HepG2 (cell line): ENCODE measurements at regions not wholly inside any gene's neighbourhood (a gene's known extent, or its start where the extent isn't known, plus 50 kb on each side); places are given as distances from the start of the nearest gene placed in this dataset.

Source experiments
- ATAC-seq: fragments of 200-7000 bp; cut with Tn5 transposase; 3 replicates; pipeline ENCODE4 v1.9.1; 2020; ENCODE audit warnings: mild to moderate bottlenecking, moderate library complexity
- BruUV-seq: library from RNA; stranded (reverse); fragments of 400-500 nt; replicated peaks from 2 replicates; lab custom pipeline; 2021; lab: Mats Ljungman, UMichigan
- CTCF ChIA-PET: fragments of 300-600 bp; formaldehyde crosslinking; extraction: SDS; loops from one replicate; lab custom pipeline; 2021; ENCODE audit warnings: low total read pairs, inconsistent platforms, low intra/inter-chr PET ratio; lab: Yijun Ruan, JAX
- POLR2A ChIA-PET: fragments of 350-600 bp; sonication (Branson Sonifier 250); formaldehyde crosslinking; loops from one replicate; lab custom pipeline; 2020; ENCODE audit warnings: antibody characterized with exemption, inconsistent platforms; lab: Yijun Ruan, JAX
- DNase-seq: peaks from one replicate; pipeline ENCODE4 v3.0.0-alpha.2; 2015; ENCODE audit warnings: low spot score
- FAIRE-seq: peaks from 3 replicates; lab custom pipeline; 2011; peaks lifted over from hg19 to GRCh38; lab: Jason Lieb, UNC
- H2AFZ ChIP-seq: one replicate; pipeline ENCODE4 v1.6.1; 2011; ENCODE audit warnings: low read length, inconsistent platforms
- H3K27ac ChIP-seq: fragments of 300-600 bp; 3 replicates; pipeline ENCODE4 v1.8.0; 2011; ENCODE audit warnings: mixed run types, mild to moderate bottlenecking, mixed read lengths, low read length, inconsistent platforms; ENCODE audit not compliant: insufficient read depth; ENCODE audit errors: extremely low read length
- H3K27me3 ChIP-seq, 2 experiments: fragments of 200-600 bp in 1 of 2; 2 replicates in 1 of 2; 3 replicates in 1 of 2; pipeline versions ENCODE4 v1.6.0 to v1.8.0; 2011; ENCODE audit warnings: low read length in 2 of 2, mild to moderate bottlenecking in 2 of 2, moderate library complexity in 2 of 2, inconsistent platforms in 1 of 2; ENCODE audit not compliant: insufficient read depth in 2 of 2, control insufficient read depth in 1 of 2
- H3K36me3 ChIP-seq, 2 experiments: fragments of 200-600 bp in 1 of 2; replicated peaks in 1 of 2; 2 replicates in 1 of 2; 3 replicates in 1 of 2; pipeline versions ENCODE4 v1.5.1 to v1.8.0; 2011; ENCODE audit warnings: low read length in 2 of 2, inconsistent platforms in 1 of 2; ENCODE audit not compliant: insufficient read depth in 2 of 2, control insufficient read depth in 1 of 2
- H3K4me1 ChIP-seq: 2 replicates; pipeline ENCODE4 v1.5.1; 2012; ENCODE audit warnings: low read length, inconsistent platforms; ENCODE audit not compliant: insufficient read depth
- H3K4me2 ChIP-seq: 2 replicates; pipeline ENCODE4 v1.6.0; 2011; ENCODE audit warnings: low read depth, low read length, inconsistent platforms
- H3K4me3 ChIP-seq, 3 experiments: fragments of 200-600 bp in 1 of 3; sonication (generic), shearing (Covaris generic) in 1 of 3; replicated peaks in 1 of 3; 2 replicates each; pipeline ENCODE4 v1.5.1; 2011 to 2016; ENCODE audit warnings: low read length in 3 of 3, inconsistent platforms in 2 of 3, low read depth in 2 of 3, mild to moderate bottlenecking in 2 of 3, control low read depth in 1 of 3, mixed read lengths in 1 of 3; ENCODE audit not compliant: insufficient read depth in 1 of 3
- H3K79me2 ChIP-seq: one replicate; pipeline ENCODE4 v1.6.1; 2011; ENCODE audit warnings: low read length, inconsistent platforms; ENCODE audit not compliant: insufficient read depth
- H3K9ac ChIP-seq: 2 replicates; pipeline ENCODE4 v1.6.0; 2011; ENCODE audit warnings: mild to moderate bottlenecking, low read depth, low read length, inconsistent platforms; ENCODE audit not compliant: insufficient read depth
- H3K9me3 ChIP-seq: 2 replicates; pipeline ENCODE4 v1.5.1; 2012; ENCODE audit warnings: mild to moderate bottlenecking, low read length
- H4K20me1 ChIP-seq: 2 replicates; pipeline ENCODE4 v1.6.0; 2011; ENCODE audit warnings: inconsistent platforms, mild to moderate bottlenecking, low read length, moderate library complexity; ENCODE audit not compliant: insufficient read depth
- SNAI1 ChIP-seq: sonication (generic); formaldehyde crosslinking; IDR thresholded peaks from 2 replicates; pipeline ENCODE4 v1.5.0; 2020; ENCODE audit warnings: mild to moderate bottlenecking, missing genetic modification reagents, borderline replicate concordance
- SP140L ChIP-seq: sonication (generic); formaldehyde crosslinking; IDR thresholded peaks from 2 replicates; pipeline ENCODE4 v1.4.0; 2020; ENCODE audit warnings: missing genetic modification reagents, borderline replicate concordance
- ZBTB3 ChIP-seq: sonication (generic); formaldehyde crosslinking; IDR thresholded peaks from 2 replicates; pipeline ENCODE4 v1.4.0; 2020; ENCODE audit warnings: low read depth, mild to moderate bottlenecking, moderate library complexity, missing genetic modification reagents, borderline replicate concordance
- ZFP90 ChIP-seq: sonication (generic); formaldehyde crosslinking; IDR thresholded peaks from 2 replicates; pipeline ENCODE4 v1.8.0; 2022; ENCODE audit warnings: missing genetic modification reagents, mild to moderate bottlenecking, inconsistent platforms, borderline replicate concordance
- ZNF709 ChIP-seq: sonication (generic); formaldehyde crosslinking; IDR thresholded peaks from 2 replicates; pipeline ENCODE4 v1.5.0; 2020; ENCODE audit warnings: mild to moderate bottlenecking, missing genetic modification reagents
- WGBS: methylation state at CpG from one replicate; pipeline ENCODE4 v1.1.6; 2017; ENCODE audit warnings: low lambda C conversion rate; 5-methylcytosine and 5-hydroxymethylcytosine counted together
- in situ Hi-C: cut with HindIII; loops from 2 replicates; pipeline ENCODE4 v1.10.0; 2017; ENCODE audit warnings: low pct_unique_long_range_greater_than_20kb; ENCODE audit not compliant: extremely low pct_ligation_motif_present
- intact Hi-C: fragments of 100-400 bp; cut with micrococcal nuclease; formaldehyde crosslinking; loops from one replicate; pipeline ENCODE4 v1.10.0; 2022; ENCODE audit not compliant: unreplicated experiment
- TF ChIP-seq, protein P1 (sequence below): sonication (generic); formaldehyde crosslinking; IDR thresholded peaks from 2 replicates; pipeline ENCODE4 v1.4.0; 2020; ENCODE audit warnings: missing genetic modification reagents
- TF ChIP-seq, protein P2 (sequence below): IDR thresholded peaks from 2 replicates; pipeline ENCODE4 v1.6.1; 2016; ENCODE audit warnings: control low read depth
- TF ChIP-seq, protein P3 (sequence below): sonication (generic); formaldehyde crosslinking; conservative IDR thresholded peaks from 2 replicates; pipeline ENCODE4 v1.5.0; 2020; ENCODE audit warnings: missing genetic modification reagents

DNA sequence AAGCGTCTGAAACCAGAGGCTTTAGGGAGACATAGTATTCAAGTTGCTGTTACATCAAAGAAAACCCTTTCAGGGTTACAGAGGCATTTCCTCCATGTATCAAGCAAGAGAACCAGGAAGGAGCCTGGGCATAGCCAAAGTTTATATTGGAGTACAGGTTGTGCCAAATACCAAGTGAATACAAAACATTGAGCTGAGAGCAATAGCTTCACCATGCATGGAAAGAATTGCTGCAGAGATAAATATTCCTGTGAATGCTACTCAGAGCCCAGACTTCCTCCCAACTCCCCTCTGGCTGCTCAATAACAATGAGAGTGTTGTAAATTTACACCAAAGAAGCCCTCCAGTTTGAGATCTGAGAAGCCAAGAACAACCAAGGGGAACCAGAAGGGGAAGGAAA lies 618.9 kb downstream of the DHX35 start:
- Histone ChIP-seq H3K36me3 (no peaks in the 10 kb centered on the region), H3K4me2 (no peak overlapping the region), H3K9me3 (peaks cover 73% of the 10 kb centered on the region), H3K27me3 (no peaks in the 10 kb centered on the region), H3K79me2 (no peaks in the 10 kb centered on the region), H2AFZ (no peak overlapping the region), H3K9ac (no peak overlapping the region), H3K4me1 (no peaks in the 10 kb centered on the region), H3K4me3 (no peak overlapping the region), H3K27ac (no peak overlapping the region), H4K20me1 (no peaks in the 10 kb centered on the region)
- no peak for FAIRE-seq
- intact Hi-C loops = no loop called here
- no TSS peak for BruUV-seq
- in situ Hi-C loops = no loop called here
- ATAC-seq = no peak
- no peak for DNase-seq
- ChIA-PET POLR2A (no interaction called here), CTCF (no interaction called here)
- 0% methylated on average over 1 of the region's 1 CpG for WGBS
- TF ChIP-seq, protein P1, sequence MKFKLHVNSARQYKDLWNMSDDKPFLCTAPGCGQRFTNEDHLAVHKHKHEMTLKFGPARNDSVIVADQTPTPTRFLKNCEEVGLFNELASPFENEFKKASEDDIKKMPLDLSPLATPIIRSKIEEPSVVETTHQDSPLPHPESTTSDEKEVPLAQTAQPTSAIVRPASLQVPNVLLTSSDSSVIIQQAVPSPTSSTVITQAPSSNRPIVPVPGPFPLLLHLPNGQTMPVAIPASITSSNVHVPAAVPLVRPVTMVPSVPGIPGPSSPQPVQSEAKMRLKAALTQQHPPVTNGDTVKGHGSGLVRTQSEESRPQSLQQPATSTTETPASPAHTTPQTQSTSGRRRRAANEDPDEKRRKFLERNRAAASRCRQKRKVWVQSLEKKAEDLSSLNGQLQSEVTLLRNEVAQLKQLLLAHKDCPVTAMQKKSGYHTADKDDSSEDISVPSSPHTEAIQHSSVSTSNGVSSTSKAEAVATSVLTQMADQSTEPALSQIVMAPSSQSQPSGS (CRISPR knock-in tag) = no peak
- no peak for TF ChIP-seq SP140L
- TF ChIP-seq, protein P2, sequence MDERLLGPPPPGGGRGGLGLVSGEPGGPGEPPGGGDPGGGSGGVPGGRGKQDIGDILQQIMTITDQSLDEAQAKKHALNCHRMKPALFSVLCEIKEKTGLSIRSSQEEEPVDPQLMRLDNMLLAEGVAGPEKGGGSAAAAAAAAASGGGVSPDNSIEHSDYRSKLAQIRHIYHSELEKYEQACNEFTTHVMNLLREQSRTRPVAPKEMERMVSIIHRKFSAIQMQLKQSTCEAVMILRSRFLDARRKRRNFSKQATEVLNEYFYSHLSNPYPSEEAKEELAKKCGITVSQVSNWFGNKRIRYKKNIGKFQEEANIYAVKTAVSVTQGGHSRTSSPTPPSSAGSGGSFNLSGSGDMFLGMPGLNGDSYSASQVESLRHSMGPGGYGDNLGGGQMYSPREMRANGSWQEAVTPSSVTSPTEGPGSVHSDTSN (CRISPR knock-in tag) = no peak
- no peak for TF ChIP-seq ZFP90 (CRISPR knock-in tag)
- TF ChIP-seq SNAI1 (CRISPR knock-in tag) = no peak
- TF ChIP-seq, protein P3, sequence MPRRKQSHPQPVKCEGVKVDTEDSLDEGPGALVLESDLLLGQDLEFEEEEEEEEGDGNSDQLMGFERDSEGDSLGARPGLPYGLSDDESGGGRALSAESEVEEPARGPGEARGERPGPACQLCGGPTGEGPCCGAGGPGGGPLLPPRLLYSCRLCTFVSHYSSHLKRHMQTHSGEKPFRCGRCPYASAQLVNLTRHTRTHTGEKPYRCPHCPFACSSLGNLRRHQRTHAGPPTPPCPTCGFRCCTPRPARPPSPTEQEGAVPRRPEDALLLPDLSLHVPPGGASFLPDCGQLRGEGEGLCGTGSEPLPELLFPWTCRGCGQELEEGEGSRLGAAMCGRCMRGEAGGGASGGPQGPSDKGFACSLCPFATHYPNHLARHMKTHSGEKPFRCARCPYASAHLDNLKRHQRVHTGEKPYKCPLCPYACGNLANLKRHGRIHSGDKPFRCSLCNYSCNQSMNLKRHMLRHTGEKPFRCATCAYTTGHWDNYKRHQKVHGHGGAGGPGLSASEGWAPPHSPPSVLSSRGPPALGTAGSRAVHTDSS = no peak
- TF ChIP-seq ZBTB3 (CRISPR knock-in tag) = no peak
- TF ChIP-seq ZNF709 (CRISPR knock-in tag) = no peak
